ENCODE measurements at regions not wholly inside any gene's neighbourhood (a gene's known extent, or its start where the extent isn't known, plus 50 kb on each side); places are given as distances from the start of the nearest gene placed in this dataset.
"Not testable (repeated sequence)": the region's sequence is repeated elsewhere in the genome, so short reads cannot be mapped to it uniquely, and the experiment has no call there.

DNA sequence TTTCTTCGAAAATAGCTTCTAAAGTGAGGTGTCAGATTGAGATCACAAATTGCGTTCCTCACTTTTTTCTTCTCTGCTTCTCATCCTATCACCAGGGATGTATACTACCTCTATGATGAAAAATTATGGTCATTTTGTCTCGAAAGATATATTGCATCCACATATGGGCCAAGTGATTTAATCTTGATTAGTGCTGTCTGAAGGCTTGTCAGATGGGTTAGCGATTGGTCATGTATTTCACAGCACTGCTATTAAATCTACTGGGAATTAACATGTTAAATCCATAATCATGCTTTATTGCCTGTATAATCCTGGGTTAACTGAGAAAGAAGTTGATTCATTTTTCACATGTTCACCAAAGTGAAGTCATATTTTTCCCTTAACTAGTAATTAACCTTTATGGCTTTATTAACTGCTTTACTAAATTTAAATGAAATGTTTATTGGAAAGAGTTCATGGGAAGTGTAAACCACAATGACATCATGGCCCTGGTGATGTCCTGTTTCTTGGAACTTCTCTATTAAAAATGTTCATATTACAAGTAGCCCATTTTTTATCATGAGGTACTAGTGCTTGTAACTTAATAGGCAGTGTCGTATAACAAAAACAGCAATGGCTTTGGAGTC lies 193.3 kb downstream of the SMC2 start:
- H3K4me3 Mint-ChIP-seq = no peak overlapping the region
- peaks cover 0 to 1% of the 10 kb centered on the region in 2 donors for H3K9me3 Mint-ChIP-seq
- no peaks in the 10 kb centered on the region for H3K36me3 Mint-ChIP-seq
- ATAC-seq (replicated peaks) (no peak), DNase-seq (no peak)
- H3K4me1 Mint-ChIP-seq = no peaks in the 10 kb centered on the region
- H3K27me3 Mint-ChIP-seq = no peaks in the 10 kb centered on the region
- H3K27ac Mint-ChIP-seq = no peak overlapping the region

DNA sequence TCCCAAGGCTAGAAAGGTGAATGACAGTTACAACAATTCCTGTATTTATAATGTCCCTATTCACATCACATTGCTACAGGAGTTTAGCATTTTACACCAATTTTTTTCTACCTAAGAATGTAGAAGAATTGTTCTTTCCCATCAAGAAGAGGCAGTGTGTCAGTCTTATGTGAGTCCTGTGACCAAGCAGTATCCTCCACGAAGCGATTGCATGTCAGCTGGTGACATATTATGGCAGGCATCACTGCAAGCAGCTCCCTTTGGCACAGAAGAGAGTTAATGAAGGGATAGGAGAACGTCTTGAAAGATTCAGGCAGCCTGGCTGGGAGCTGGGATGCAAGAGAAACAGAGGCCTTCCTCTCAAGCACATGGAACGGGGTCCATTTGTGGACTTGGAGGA lies 199.8 kb downstream of the SMC2 start:
- Mint-ChIP-seq H3K9me3 (peaks cover 0 to 1% of the 10 kb centered on the region in 2 donors), H3K27ac (no peak overlapping the region), H3K36me3 (no peaks in the 10 kb centered on the region), H3K4me1 (no peaks in the 10 kb centered on the region), H3K27me3 (no peaks in the 10 kb centered on the region), H3K4me3 (no peak overlapping the region)
- ATAC-seq (replicated peaks) = no peak
- no peak for DNase-seq

GRCh38 chr9:104300124-104300523 lies 203.9 kb upstream of the OR13F1 start:
- H3K27ac Mint-ChIP-seq = no peak overlapping the region
- H3K4me1 Mint-ChIP-seq = no peaks in the 10 kb centered on the region
- DNase-seq (no peak), ATAC-seq (replicated peaks) (no peak)
- no peaks in the 10 kb centered on the region for H3K27me3 Mint-ChIP-seq
- peaks cover 0 to 2% of the 10 kb centered on the region in 2 donors for H3K9me3 Mint-ChIP-seq
- H3K4me3 Mint-ChIP-seq = no peak overlapping the region
- H3K36me3 Mint-ChIP-seq = no peaks in the 10 kb centered on the region

- no peak overlapping the region for H3K4me3 Mint-ChIP-seq
- no peak overlapping the region for H3K27ac Mint-ChIP-seq
- no peak for ATAC-seq (replicated peaks)
- no peaks in the 10 kb centered on the region for H3K27me3 Mint-ChIP-seq
- no peaks in the 10 kb centered on the region for H3K36me3 Mint-ChIP-seq
- H3K4me1 Mint-ChIP-seq = no peaks in the 10 kb centered on the region
- peaks cover 0 to 6% of the 10 kb centered on the region in 2 donors for H3K9me3 Mint-ChIP-seq
- DNase-seq = no peak
These were observed 202.3 kb upstream of the OR13F1 start for GRCh38 chr9:104301755-104302154.

DNA sequence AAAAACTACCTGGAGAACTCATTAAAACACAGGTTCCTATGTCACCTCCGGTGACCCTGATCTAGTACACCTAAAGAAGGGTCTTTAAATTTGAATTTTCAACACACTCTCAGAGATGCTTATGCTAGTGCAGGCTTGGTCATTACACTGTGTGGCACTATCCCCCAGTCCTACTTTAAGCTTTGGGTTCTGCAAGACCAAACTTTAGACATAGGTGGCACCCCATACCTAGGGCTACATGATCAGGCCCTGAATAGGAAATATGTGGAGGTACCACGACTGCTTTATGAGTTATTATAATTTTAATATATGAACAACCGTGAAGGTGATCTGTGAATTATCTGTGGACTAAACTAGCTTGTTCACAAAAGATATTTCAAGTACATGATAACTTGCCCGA lies 201.3 kb upstream of the OR13F1 start:
- H3K4me3 Mint-ChIP-seq = no peak overlapping the region
- no peaks in the 10 kb centered on the region for H3K36me3 Mint-ChIP-seq
- H3K4me1 Mint-ChIP-seq = no peaks in the 10 kb centered on the region
- peaks cover 0 to 9% of the 10 kb centered on the region in 2 donors for H3K9me3 Mint-ChIP-seq
- no peak overlapping the region for H3K27ac Mint-ChIP-seq
- peaks cover 0 to 2% of the 10 kb centered on the region in 2 donors for H3K27me3 Mint-ChIP-seq
- ATAC-seq (replicated peaks) (no peak), DNase-seq (no peak)

GRCh38 chr9:104304925-104305324 lies 199.1 kb upstream of the OR13F1 start:
- Mint-ChIP-seq H3K4me3 (no peak overlapping the region), H3K27me3 (peaks cover 0 to 7% of the 10 kb centered on the region in 2 donors), H3K27ac (no peak overlapping the region), H3K36me3 (no peaks in the 10 kb centered on the region), H3K4me1 (no peaks in the 10 kb centered on the region), H3K9me3 (peaks cover 0 to 13% of the 10 kb centered on the region in 2 donors)
- DNase-seq (no peak), ATAC-seq (replicated peaks) (no peak)

- DNase-seq (no peak), ATAC-seq (replicated peaks) (no peak)
- peaks cover 3% of the 10 kb centered on the region in 2 donors for H3K9me3 Mint-ChIP-seq
- H3K27me3 Mint-ChIP-seq = no peaks in the 10 kb centered on the region
- H3K36me3 Mint-ChIP-seq = no peaks in the 10 kb centered on the region
- no peak overlapping the region for H3K4me3 Mint-ChIP-seq
- H3K4me1 Mint-ChIP-seq = no peaks in the 10 kb centered on the region
- H3K27ac Mint-ChIP-seq = no peak overlapping the region
These were observed 190.5 kb upstream of the OR13F1 start for GRCh38 chr9:104313396-104314110.

- H3K27ac Mint-ChIP-seq; H3K36me3 Mint-ChIP-seq; ATAC-seq (replicated peaks); H3K4me3 Mint-ChIP-seq; H3K4me1 Mint-ChIP-seq; H3K27me3 Mint-ChIP-seq; H3K9me3 Mint-ChIP-seq; DNase-seq: not testable (repeated sequence)
These were observed 187.7 kb upstream of the OR13F1 start for GRCh38 chr9:104316201-104317009.

DNA sequence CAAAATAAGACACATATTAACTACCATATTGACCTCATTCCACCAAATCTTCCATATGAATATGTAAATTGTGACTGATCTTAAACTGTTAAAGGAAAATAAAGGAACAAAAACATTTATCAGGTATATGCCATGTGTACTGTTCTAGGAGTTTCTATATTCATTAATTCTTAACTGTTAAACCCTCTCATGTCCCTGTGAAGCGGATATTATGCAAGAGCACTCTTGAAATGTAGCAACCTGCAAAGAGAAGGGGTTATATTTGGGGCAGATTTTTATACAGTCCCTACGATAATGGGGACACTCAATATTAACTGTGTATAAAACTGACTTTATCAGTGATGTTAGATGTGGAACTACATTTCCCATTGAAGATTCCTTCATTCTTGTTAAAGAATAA lies 184.9 kb upstream of the OR13F1 start:
- no peak for DNase-seq
- Mint-ChIP-seq H3K4me1 (no peaks in the 10 kb centered on the region), H3K27me3 (no peaks in the 10 kb centered on the region), H3K9me3 (peaks cover 0 to 3% of the 10 kb centered on the region in 2 donors), H3K27ac (no peak overlapping the region), H3K4me3 (no peak overlapping the region), H3K36me3 (no peaks in the 10 kb centered on the region)
- no peak for ATAC-seq (replicated peaks)

GRCh38 chr9:104319685-104320084 lies 184.4 kb upstream of the OR13F1 start:
- Mint-ChIP-seq H3K4me1 (no peaks in the 10 kb centered on the region), H3K36me3 (no peaks in the 10 kb centered on the region), H3K27me3 (no peaks in the 10 kb centered on the region), H3K9me3 (peaks cover 0 to 3% of the 10 kb centered on the region in 2 donors), H3K27ac (no peak overlapping the region), H3K4me3 (no peak overlapping the region)
- DNase-seq (no peak), ATAC-seq (replicated peaks) (no peak)

GRCh38 chr9:104322596-104322995 lies 181.5 kb upstream of the OR13F1 start:
- ATAC-seq (replicated peaks) (no peak), DNase-seq (no peak)
- Mint-ChIP-seq H3K9me3 (peaks cover 0 to 1% of the 10 kb centered on the region in 2 donors), H3K27me3 (no peaks in the 10 kb centered on the region), H3K4me3 (no peak overlapping the region), H3K27ac (no peak overlapping the region), H3K4me1 (no peaks in the 10 kb centered on the region), H3K36me3 (no peaks in the 10 kb centered on the region)

- H3K9me3 Mint-ChIP-seq; H3K36me3 Mint-ChIP-seq; H3K27me3 Mint-ChIP-seq; ATAC-seq (replicated peaks); DNase-seq; H3K27ac Mint-ChIP-seq; H3K4me1 Mint-ChIP-seq; H3K4me3 Mint-ChIP-seq: not testable (repeated sequence)
These were observed 179.9 kb upstream of the OR13F1 start for GRCh38 chr9:104323967-104324694.

DNA sequence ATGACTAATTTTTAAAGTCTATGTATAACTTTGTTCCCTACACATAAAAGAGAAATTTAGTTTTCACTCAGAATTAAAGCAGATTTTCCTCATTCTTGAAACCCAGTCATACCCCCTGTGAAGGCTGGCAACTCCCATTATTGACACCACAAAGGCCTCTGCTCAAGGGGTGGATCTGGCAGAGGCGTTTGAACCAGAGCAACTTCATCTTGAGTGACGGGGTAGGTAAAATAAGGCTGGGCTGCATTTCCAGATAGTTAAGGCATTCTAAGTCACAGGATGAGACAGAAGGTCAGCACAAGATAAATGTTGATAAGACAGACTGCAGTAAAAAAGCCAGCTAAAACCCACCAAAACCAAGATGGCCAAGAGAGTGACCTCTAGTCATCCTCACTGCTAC lies 177.2 kb upstream of the OR13F1 start:
- Mint-ChIP-seq H3K27ac (no peak overlapping the region), H3K4me3 (no peak overlapping the region), H3K27me3 (no peaks in the 10 kb centered on the region), H3K36me3 (no peaks in the 10 kb centered on the region), H3K9me3 (peaks cover 0 to 3% of the 10 kb centered on the region in 2 donors), H3K4me1 (peaks cover 0 to 2% of the 10 kb centered on the region in 2 donors)
- no peak for ATAC-seq (replicated peaks)
- DNase-seq = no peak

- Mint-ChIP-seq H3K27me3 (no peaks in the 10 kb centered on the region), H3K4me1 (peaks cover 0 to 2% of the 10 kb centered on the region in 2 donors), H3K27ac (no peak overlapping the region), H3K4me3 (no peak overlapping the region), H3K36me3 (no peaks in the 10 kb centered on the region), H3K9me3 (peaks cover 0 to 4% of the 10 kb centered on the region in 2 donors)
- DNase-seq (no peak), ATAC-seq (replicated peaks) (no peak)
These were observed 174.8 kb upstream of the OR13F1 start for GRCh38 chr9:104329245-104329644.
